Lower leg skin (tissue), 3 donors: ENCODE measurements at regions not wholly inside any gene's neighbourhood (a gene's known extent, or its start where the extent isn't known, plus 50 kb on each side); places are given as distances from the start of the nearest gene placed in this dataset.

Experiments used
- CTCF ChIP-seq, 3 donors: fragments of 450-650 bp; IDR thresholded peaks; one replicate each; pipeline ENCODE4 v1.5.1; 2016; ENCODE audit warnings: antibody characterized with exemption in 3 of 3, mild to moderate bottlenecking in 3 of 3, moderate library complexity in 2 of 3
- POLR2A ChIP-seq, 2 donors: fragments of 450-650 bp; IDR thresholded peaks; one replicate each; pipeline ENCODE4 v1.6.1; 2016 to 2017; ENCODE audit warnings: antibody characterized with exemption in 2 of 2, mild to moderate bottlenecking in 1 of 2, moderate library complexity in 1 of 2

- TF ChIP-seq POLR2A (IDR thresholded peaks at IDR 0.05) (no peak), CTCF (IDR thresholded peaks at IDR 0.05) (no peak)
Observed at GRCh38 chr2:5803547-5803946, 111.4 kb downstream of the SOX11 start.
